Sciatic nerve (tissue), 2 donors: ENCODE measurements at regions not wholly inside any gene's neighbourhood (a gene's known extent, or its start where the extent isn't known, plus 50 kb on each side); places are given as distances from the start of the nearest gene placed in this dataset.
"Not testable (repeated sequence)": the region's sequence is repeated elsewhere in the genome, so short reads cannot be mapped to it uniquely, and the experiment has no call there.

ENCODE experiments used
- ATAC-seq: fragments of 200-7000 bp; cut with Tn5 transposase; one replicate; pipeline ENCODE4 v1.9.1; 2020; ENCODE audit warnings: mild to moderate bottlenecking, moderate library complexity
- DNase-seq: peaks from one replicate; pipeline ENCODE4 v3.0.0-alpha.2; 2020; ENCODE audit warnings: low spot score
- intact Hi-C: fragments of 100-400 bp; cut with DNase I; formaldehyde crosslinking; loops from one replicate; pipeline ENCODE4 v1.14.2; 2022
- donor health status: DM: no; HTN: no; CAD: no.
- donor health status: DM: no; HTN: no; CAD: no.

GRCh38 chr5:1710091-1710490, 89.5 kb downstream of the MRPL36 start:
- intact Hi-C loops, ATAC-seq, DNase-seq: not testable (repeated sequence)

DNA sequence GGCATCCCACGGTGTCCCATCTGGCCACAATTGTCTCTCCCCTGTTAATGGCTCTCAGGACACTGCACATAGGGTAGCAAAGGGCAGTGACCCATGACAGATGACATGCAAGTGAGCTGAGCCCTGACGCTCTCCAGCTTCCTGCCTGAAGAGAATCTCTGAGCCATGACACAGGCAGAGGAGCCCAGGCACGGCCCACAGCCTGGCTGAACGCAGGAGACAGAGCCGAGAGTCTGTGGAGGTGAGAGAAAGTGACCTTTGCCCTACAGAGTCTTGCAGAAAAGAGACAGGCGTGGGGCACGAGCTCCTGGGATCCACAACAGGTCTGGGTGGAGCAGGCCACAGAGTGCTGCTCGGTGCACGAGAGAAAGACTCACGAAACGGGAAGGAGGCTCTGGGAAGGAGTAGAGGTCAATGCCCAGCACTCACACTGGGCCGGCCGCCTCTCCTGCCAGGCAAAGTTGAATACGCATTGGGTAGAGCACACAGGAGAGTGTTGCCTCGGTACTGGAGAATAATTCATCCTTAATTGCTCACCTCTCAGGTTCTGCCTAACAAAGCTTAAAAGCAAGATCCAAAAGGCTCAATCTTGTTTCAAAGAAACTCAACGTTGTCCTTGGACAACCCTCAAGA, 90.3 kb downstream of the MRPL36 start:
- intact Hi-C loops, result no loop called here
- no peak for ATAC-seq

DNA sequence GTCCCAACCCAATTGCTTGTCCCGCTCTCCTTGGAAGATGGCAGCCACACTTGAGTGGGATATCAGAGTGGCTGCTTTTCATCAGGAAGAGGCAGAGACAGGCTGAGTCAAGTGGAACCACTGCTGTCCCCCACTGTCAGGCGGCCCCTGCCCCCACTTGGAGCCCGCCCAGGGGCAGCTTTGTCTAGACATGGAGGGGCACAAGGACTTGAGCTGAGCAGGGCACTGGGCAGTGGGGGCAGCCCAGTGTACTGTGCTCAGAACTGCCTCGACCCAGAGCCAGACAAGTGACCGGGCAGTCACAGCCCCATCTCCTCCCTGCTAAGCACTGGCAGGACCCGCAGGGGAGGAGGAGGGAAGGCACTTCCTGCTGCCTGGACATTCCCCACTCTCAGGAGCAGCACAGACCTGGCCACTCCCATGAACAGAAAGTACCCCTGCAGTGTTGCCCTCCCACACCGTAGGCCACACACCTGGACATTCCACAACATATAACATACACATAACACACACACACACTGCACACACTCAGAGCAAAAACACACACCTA, 91.0 kb downstream of the MRPL36 start:
- DNase-seq, result no peak
- intact Hi-C loops, result no loop called here

More for the DNA sequence above, 90.3 kb downstream of the MRPL36 start:
- no peak for DNase-seq

GRCh38 chr5:1707467-1707866, 92.2 kb downstream of the MRPL36 start:
- no peak for ATAC-seq
- intact Hi-C loops, result no loop called here
- no peak for DNase-seq

More for the DNA sequence above, 91.0 kb downstream of the MRPL36 start:
- no peak for ATAC-seq

DNA sequence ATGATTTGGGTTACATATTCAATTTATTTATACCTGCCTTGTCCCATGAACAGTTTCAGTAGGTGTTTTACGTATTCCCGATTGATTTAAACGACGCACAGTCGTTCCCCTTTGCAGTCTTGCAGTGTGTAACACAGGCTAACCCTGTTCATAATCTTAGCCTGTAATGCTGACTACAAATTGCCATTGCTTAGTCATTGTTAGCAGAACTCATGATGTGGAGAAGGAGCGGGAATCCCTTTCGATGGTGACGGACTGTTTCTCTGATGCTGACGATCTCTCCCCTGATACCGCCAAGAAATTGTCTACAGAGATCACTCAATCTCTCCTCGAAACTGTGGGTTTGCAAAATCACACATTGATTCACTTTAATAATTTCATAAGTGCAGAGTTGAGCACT, 93.2 kb downstream of the MRPL36 start:
- ATAC-seq, result no peak
- intact Hi-C loops, result no loop called here
- DNase-seq, result no peak

DNA sequence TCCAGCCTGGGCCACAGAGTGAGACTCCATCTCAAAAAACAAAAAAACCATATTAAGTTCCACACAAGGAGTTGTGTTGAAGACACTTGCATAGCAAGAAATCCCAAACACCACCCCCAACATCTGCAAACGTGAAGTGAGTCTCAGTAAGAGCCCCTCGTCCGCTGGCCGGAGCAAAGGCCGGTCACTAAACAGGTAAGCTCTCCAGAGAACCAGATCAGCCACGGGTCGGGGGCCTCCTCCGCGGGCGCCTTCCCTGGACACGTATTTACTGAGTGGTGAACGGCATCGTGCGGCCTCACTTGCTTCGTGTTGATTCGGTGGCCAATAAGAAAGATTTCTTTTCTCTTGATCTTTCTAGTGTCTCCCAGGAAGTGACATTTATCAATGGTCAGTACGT, 93.6 kb downstream of the MRPL36 start:
- no peak for DNase-seq
- intact Hi-C loops, result no loop called here
- ATAC-seq, result no peak

DNA sequence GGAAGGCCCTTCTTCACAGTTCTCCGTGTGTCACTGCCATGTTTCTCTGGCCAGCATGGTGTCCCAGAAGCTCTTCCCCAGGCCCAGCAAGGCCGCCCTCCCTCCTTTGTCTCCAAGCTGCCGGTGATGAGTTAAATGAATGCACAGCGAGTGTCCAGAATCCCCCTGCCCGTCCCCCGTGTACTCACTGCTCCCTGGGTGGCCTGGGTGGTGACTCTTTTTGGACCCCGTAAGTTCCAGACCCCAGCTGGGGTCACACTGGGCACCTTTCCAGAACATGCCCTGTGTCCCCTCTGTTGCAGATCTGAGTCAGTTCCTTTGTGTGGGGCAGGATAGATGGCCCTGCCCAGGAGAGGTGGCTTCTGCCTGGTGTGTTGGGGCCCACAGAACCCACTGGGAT, 95.0 kb downstream of the MRPL36 start:
- ATAC-seq (no peak), DNase-seq (no peak)
- intact Hi-C loops, result no loop called here

- intact Hi-C loops, result no loop called here
- DNase-seq, result no peak
- no peak for ATAC-seq
Observed at GRCh38 chr5:1704266-1704665, 95.4 kb downstream of the MRPL36 start.

DNA sequence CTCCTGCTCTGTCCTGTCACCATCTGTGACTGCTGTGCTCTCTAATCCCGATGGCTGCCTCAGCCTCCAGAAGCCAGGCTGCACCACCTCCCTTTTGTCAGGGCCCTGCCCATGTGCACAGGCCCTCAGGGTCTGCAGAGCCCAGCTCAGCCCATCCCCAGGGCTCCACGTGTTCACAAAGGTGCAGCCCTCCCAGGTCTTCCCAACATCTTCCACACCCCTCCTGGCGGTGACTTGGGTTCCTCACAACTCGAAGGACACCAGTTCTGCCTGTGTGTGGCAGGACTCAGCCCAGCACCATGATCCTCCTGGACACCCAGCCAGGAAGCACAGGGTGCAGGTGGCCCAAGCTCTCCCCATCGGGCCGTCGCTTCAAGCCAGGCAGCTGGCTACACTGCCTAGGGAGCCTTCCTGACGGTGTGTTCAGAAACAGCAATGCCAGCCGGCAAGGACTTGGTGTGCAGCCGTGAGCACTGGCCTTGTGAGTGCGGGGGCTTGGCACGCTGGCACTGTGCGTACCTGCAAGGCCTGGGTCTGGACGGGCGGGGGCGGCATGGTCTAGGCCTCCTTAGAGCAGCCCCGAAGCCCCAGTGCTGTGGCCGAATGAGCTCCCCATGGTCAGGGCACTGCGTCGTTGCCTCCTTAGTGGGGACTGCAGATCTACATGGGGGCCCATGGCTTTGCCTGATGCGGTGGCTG, 96.1 kb downstream of the MRPL36 start:
- DNase-seq (no peak), ATAC-seq (no peak)
- intact Hi-C loops, result no loop called here

GRCh38 chr5:1702318-1702717, 97.3 kb downstream of the MRPL36 start:
- no peak for ATAC-seq
- intact Hi-C loops, result no loop called here
- DNase-seq, result no peak

GRCh38 chr5:1701884-1702283, 97.8 kb downstream of the MRPL36 start:
- DNase-seq, result no peak
- intact Hi-C loops, result no loop called here
- no peak for ATAC-seq

DNA sequence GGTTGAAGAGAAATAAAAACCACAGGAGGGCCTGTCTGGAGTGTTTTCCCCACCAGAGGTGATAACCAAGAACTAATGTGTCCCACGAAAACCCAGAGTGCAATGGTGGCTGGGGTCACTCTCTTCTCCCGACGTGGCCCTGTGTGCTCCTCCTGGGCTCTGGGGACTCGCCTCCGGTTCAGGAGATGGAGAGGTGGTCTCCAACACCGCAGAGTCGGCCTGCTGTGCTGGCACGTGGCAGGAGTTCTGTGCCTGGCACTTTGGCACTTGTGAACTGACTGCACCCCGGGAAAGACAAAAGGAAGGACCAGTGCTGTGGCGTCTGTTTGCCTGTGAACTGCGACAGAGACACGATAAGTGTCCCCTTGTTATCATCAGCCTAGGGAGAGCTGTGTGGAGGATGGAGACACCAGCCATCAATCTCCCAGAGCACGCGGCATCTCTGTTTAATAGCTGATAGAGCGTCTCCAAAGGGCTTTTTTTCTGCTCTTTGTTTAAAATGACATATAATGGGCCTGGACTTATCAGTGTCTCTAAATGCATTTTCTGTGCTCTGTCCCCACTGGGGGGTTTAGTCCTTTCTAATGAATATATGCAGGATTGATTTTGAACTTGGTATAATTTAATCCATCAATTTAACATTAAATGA, 98.3 kb downstream of the MRPL36 start:
- intact Hi-C loops, result no loop called here
- DNase-seq (no peak), ATAC-seq (no peak)

DNA sequence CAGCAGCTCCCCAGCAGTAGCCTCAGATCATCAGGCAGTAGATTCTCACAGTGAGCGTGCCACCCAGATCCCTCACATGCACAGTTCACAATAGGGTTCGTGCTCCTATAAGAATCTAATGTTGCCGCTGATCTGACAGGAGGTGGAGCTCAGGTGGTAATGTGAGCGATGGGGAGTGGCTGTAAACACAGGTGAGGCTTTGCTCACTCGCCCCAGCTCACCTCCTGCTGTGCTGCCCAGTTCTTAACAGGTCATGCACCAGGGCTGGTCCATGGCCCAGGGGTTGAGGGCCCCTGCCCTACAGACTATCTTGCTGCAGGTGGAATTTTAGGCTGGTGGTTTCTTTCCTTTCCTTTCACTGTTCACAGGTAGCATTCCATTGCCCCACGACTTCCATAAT, 100.2 kb downstream of the MRPL36 start:
- intact Hi-C loops, result no loop called here
- DNase-seq (no peak), ATAC-seq (no peak)

DNA sequence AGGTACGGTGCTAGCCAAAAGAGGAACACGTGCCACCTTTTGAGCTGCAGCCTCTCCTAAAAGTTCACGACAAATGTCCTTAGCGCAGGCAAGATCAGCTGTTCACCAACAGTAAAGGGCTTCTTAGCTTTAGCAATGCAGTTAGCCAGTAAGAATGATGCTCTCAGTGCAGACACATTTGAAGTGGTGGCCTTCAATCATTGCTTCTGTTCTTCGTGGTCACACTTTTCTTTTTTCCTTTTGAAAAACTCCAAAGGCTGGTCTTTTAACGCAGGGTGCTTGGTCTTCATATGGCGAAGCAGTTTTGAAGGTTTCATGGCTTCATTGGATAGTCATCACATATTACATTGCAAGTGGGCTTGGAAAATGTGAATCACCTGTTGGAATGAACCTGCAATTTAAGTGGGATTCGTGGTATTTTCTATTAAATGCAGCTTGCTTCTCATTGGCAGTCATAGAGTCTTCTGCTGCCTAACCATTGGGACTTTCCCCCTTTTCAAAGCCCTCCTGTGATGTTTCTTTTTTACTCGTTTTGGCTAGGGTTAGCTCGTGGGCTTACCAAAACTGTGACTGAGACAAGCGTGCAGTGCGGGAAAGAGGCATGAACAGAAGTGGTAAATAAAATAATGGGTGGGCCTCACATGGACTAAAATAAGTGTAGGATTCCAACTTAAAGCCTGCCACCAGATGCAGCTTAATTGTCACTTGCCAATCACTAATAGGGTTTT, 100.9 kb downstream of the MRPL36 start:
- ATAC-seq (no peak), DNase-seq (no peak)
- intact Hi-C loops, result no loop called here

GRCh38 chr5:1692381-1692780, 107.3 kb downstream of the MRPL36 start:
- ATAC-seq (no peak), DNase-seq (no peak)
- intact Hi-C loops, result no loop called here

GRCh38 chr5:1687301-1687970, 112.2 kb downstream of the MRPL36 start:
- no peak for DNase-seq
- intact Hi-C loops, result no loop called here
- ATAC-seq, result no peak

- no peak for ATAC-seq
- intact Hi-C loops, result no loop called here
- DNase-seq, result no peak
Observed at GRCh38 chr5:1686016-1686802, 113.4 kb downstream of the MRPL36 start.

DNA sequence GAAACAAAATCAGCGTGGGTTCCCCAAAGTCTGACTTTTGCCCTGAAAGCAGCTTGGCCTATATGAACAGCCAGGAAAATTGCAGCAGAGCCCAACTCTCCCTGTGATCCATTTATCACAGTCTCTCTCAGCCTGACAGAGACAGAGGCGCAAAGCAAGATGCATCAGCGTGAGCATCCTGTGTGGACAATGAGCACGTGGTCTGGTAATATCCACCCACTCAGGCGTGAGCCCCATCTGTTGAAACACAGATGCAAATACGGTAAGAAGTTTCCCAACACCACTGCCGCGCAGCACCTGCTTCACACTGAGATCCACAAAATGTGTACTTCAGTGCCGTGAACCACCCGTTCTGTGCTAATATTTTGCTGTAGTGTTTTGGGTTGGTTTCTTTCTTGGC, 114.6 kb downstream of the MRPL36 start:
- intact Hi-C loops, result no loop called here
- no peak for DNase-seq
- no peak for ATAC-seq
